ENCODE measurements at regions not wholly inside any gene's neighbourhood (a gene's known extent, or its start where the extent isn't known, plus 50 kb on each side); places are given as distances from the start of the nearest gene placed in this dataset.
"Not testable (repeated sequence)": the region's sequence is repeated elsewhere in the genome, so short reads cannot be mapped to it uniquely, and the experiment has no call there.

- not testable (repeated sequence) for TF ChIP-seq CTCF, POLR2A (IDR thresholded peaks at IDR 0.05)
Measured at GRCh38 chr3:4213420-4213819, 89.7 kb upstream of the SETMAR start.

All from right lobe of liver (tissue), 4 donors.